Gastroesophageal sphincter (tissue), 4 donors: ENCODE measurements at regions not wholly inside any gene's neighbourhood (a gene's known extent, or its start where the extent isn't known, plus 50 kb on each side); places are given as distances from the start of the nearest gene placed in this dataset.

Experiments used
- ATAC-seq: fragments of 150-250 bp; one replicate; pipeline ENCODE4 v1.9.1; 2016; ENCODE audit warnings: mild to moderate bottlenecking, moderate library complexity
- H3K27ac ChIP-seq, 4 donors: fragments of 200-600 bp; sonication (generic) in 3 of 4; 1 replicate in 3 of 4; 2 replicates in 1 of 4; pipeline ENCODE4 v1.5.1; 2016 to 2019
- H3K27me3 ChIP-seq: fragments of 200-600 bp; sonication (generic); one replicate; pipeline ENCODE4 v1.5.1; 2019
- H3K36me3 ChIP-seq, 2 donors: fragments of 200-600 bp; sonication (generic); one replicate each; pipeline ENCODE4 v1.5.1; 2019; ENCODE audit warnings: control low read depth in 1 of 2
- H3K4me1 ChIP-seq, 3 donors: fragments of 200-600 bp; sonication (generic); 1 replicate in 2 of 3; 2 replicates in 1 of 3; pipeline ENCODE4 v1.5.1; 2016 to 2019; ENCODE audit warnings: control low read depth in 2 of 3
- H3K4me3 ChIP-seq, 2 donors: fragments of 200-600 bp; sonication (generic); one replicate each; pipeline ENCODE4 v1.5.1; 2019; ENCODE audit warnings: mild to moderate bottlenecking in 1 of 2, moderate library complexity in 1 of 2
- H3K9me3 ChIP-seq, 3 donors: fragments of 200-600 bp; sonication (generic); one replicate each; pipeline ENCODE4 v1.5.1; 2017 to 2019; ENCODE audit warnings: control low read depth in 2 of 3
- CTCF ChIP-seq, 4 experiments: fragments of 200-600 bp in 2 of 4; fragments of 450-650 bp in 2 of 4; sonication (generic) in 1 of 4; IDR thresholded peaks; one replicate each; pipeline ENCODE4 v1.5.1; 2017 to 2019; ENCODE audit warnings: antibody characterized with exemption in 4 of 4, mild to moderate bottlenecking in 2 of 4, moderate library complexity in 2 of 4
- EP300 ChIP-seq: sonication (generic); formaldehyde crosslinking; IDR thresholded peaks from one replicate; pipeline ENCODE4 v1.6.1; 2017; ENCODE audit warnings: antibody characterized with exemption, mild to moderate bottlenecking
- POLR2A ChIP-seq, 2 donors: fragments of 450-650 bp; IDR thresholded peaks; one replicate each; pipeline ENCODE4 v1.6.1; 2017; ENCODE audit warnings: antibody characterized with exemption in 2 of 2, mild to moderate bottlenecking in 2 of 2, moderate library complexity in 1 of 2
- POLR2AphosphoS5 ChIP-seq: sonication (generic); formaldehyde crosslinking; IDR thresholded peaks from one replicate; pipeline ENCODE4 v1.6.1; 2017; ENCODE audit warnings: antibody characterized with exemption
- WGBS, 2 donors: methylation state at CpG; one replicate each; pipeline ENCODE4 v1.1.5; 2018; ENCODE audit warnings: low coverage in 1 of 2; 5-methylcytosine and 5-hydroxymethylcytosine counted together

GRCh38 chr14:22414876-22415604 is 174.0 kb downstream of the DAD1 start:
- no peak overlapping the region for H3K4me3 ChIP-seq
- no peaks in the 10 kb centered on the region for H3K27me3 ChIP-seq
- no peaks in the 10 kb centered on the region for H3K9me3 ChIP-seq
- H3K27ac ChIP-seq: no peak overlapping the region
- no peak for TF ChIP-seq EP300
- no peak for TF ChIP-seq POLR2A (IDR thresholded peaks at IDR 0.05)
- no peak for TF ChIP-seq POLR2AphosphoS5
- no peak for TF ChIP-seq CTCF (IDR thresholded peaks at IDR 0.05)
- no peaks in the 10 kb centered on the region for H3K36me3 ChIP-seq
- WGBS, 2 donors: 85 to 86% methylated on average over 4 of the region's 4 CpGs
- no peak for ATAC-seq
- H3K4me1 ChIP-seq: no peaks in the 10 kb centered on the region

GRCh38 chr14:22412926-22413411 is 176.1 kb downstream of the DAD1 start:
- Histone ChIP-seq H3K27ac (no peak overlapping the region), H3K27me3 (no peaks in the 10 kb centered on the region), H3K36me3 (no peaks in the 10 kb centered on the region), H3K4me1 (no peaks in the 10 kb centered on the region), H3K4me3 (no peak overlapping the region), H3K9me3 (no peaks in the 10 kb centered on the region)
- 75 to 100% methylated on average over 3 of the region's 5 CpGs for WGBS, 2 donors
- no peak for ATAC-seq
- TF ChIP-seq EP300 (no peak), POLR2AphosphoS5 (no peak), CTCF (IDR thresholded peaks at IDR 0.05) (no peak), POLR2A (IDR thresholded peaks at IDR 0.05) (no peak)

- Histone ChIP-seq H3K27me3 (no peaks in the 10 kb centered on the region), H3K36me3 (no peaks in the 10 kb centered on the region), H3K4me3 (no peak overlapping the region), H3K9me3 (no peaks in the 10 kb centered on the region), H3K27ac (no peak overlapping the region), H3K4me1 (no peaks in the 10 kb centered on the region)
- ATAC-seq: no peak
- WGBS, 2 donors: 87 to 100% methylated on average over 1 to 5 of the region's 5 CpGs
- TF ChIP-seq POLR2AphosphoS5 (no peak), EP300 (no peak), CTCF (IDR thresholded peaks at IDR 0.05) (no peak), POLR2A (IDR thresholded peaks at IDR 0.05) (no peak)
Observed at GRCh38 chr14:22411398-22412055, 177.5 kb downstream of the DAD1 start.

GRCh38 chr14:22410497-22410896 is 178.5 kb downstream of the DAD1 start:
- Histone ChIP-seq H3K9me3 (no peaks in the 10 kb centered on the region), H3K4me1 (no peaks in the 10 kb centered on the region), H3K36me3 (no peaks in the 10 kb centered on the region), H3K27me3 (no peaks in the 10 kb centered on the region), H3K4me3 (no peak overlapping the region), H3K27ac (no peak overlapping the region)
- no peak for ATAC-seq
- no peak for TF ChIP-seq EP300
- TF ChIP-seq POLR2AphosphoS5: no peak
- no peak for TF ChIP-seq CTCF (IDR thresholded peaks at IDR 0.05)

GRCh38 chr14:22409006-22409405 is 180.0 kb downstream of the DAD1 start:
- no CpG with 5 or more reads among the region's 3 CpGs for WGBS, 2 donors
- Histone ChIP-seq H3K4me3 (no peak overlapping the region), H3K27ac (no peak overlapping the region), H3K4me1 (no peaks in the 10 kb centered on the region), H3K36me3 (no peaks in the 10 kb centered on the region), H3K9me3 (no peaks in the 10 kb centered on the region), H3K27me3 (no peaks in the 10 kb centered on the region)
- ATAC-seq: no peak
- TF ChIP-seq POLR2A (IDR thresholded peaks at IDR 0.05): no peak
- no peak for TF ChIP-seq CTCF (IDR thresholded peaks at IDR 0.05)
- no peak for TF ChIP-seq POLR2AphosphoS5
- TF ChIP-seq EP300: no peak
